ENCODE measurements at regions not wholly inside any gene's neighbourhood (a gene's known extent, or its start where the extent isn't known, plus 50 kb on each side); places are given as distances from the start of the nearest gene placed in this dataset.

DNA sequence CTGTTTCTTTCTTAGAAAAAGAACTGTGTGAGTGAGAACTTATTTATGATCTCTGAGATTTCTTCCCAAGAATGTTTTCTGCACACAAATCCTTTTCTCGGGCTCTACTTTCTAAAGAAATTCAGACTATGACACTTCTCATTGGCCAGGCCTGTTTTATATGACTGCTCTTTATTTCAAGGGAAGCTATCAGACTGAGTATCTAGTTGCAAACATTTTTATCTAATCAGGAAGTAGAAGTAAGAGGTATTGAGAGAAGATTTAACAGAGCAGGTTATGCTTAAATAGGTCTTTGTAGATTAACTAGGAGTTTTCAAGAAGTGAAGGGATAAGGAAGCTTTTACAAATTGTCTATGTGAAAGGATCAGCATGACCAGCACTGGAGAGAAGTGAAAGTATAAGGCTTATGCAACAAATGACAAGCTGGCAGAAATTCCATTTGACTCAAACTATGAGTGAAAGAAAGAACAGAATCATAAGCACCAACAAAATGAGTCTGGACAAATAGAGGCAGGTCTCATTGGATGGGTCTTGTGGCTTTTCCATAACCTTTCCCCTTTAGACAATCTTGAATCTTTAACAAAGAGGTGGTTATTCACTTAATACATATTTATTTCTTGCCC, 71.9 kb upstream of the CHL1 start:
- TF ChIP-seq EP300 (IDR thresholded peaks at IDR 0.05; ENCODE audit: low read depth) = no peak
- TF ChIP-seq POLR2A (IDR thresholded peaks at IDR 0.05) = no peak
- no peak for TF ChIP-seq CTCF (IDR thresholded peaks at IDR 0.05)
